ENCODE measurements at regions not wholly inside any gene's neighbourhood (a gene's known extent, or its start where the extent isn't known, plus 50 kb on each side); places are given as distances from the start of the nearest gene placed in this dataset.

DNA sequence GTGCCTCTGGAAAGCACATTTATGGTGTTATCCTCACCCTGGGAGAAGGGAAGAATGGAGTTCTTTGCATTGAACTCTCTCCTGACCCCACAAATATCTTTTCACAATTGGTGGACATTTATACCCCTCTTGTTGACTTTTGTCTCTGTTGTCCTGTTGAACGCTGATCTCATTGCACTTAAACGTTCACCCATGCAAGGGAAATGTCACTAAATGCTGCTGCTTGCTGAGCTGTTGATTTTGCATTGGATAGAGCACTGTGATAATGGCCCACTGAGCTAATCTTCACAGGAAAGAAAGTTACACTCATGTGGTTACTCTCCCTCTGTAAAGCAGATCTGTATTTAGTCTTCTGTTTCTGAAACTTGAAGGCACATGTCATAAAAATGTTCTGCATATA is 133.4 kb downstream of the FZD1 start:
- Histone ChIP-seq H3K79me2 (ENCODE audit: control insufficient read depth, insufficient read depth, low read length) (no peaks in the 10 kb centered on the region), H3K4me1 (ENCODE audit: control insufficient read depth, insufficient read depth, low read length) (no peaks in the 10 kb centered on the region), H3K4me2 (ENCODE audit: control insufficient read depth, insufficient read depth) (no peak overlapping the region), H3K4me3 (no peak overlapping the region), H2AFZ (ENCODE audit: control insufficient read depth, low read depth, low read length) (no peak overlapping the region), H3K9ac (ENCODE audit: control insufficient read depth, insufficient read depth, low read length) (no peak overlapping the region), H3K27me3 (replicated peaks in 1 of 2; ENCODE audit: control insufficient read depth in 2 of 2, insufficient read depth in 2 of 2, low read length in 1 of 2) (no peaks in the 10 kb centered on the region), H3K27ac (ENCODE audit: control insufficient read depth, insufficient read depth) (no peak overlapping the region), H3K9me3 (replicated peaks; ENCODE audit: control insufficient read depth, insufficient read depth, low read length) (no peaks in the 10 kb centered on the region), H3K36me3 (ENCODE audit: control insufficient read depth in 2 of 2, insufficient read depth in 2 of 2, low read length in 1 of 2) (no peaks in the 10 kb centered on the region), H4K20me1 (ENCODE audit: control insufficient read depth, insufficient read depth) (no peaks in the 10 kb centered on the region)
- CTCF ChIA-PET = no interaction called here
- RAD21 ChIA-PET (ENCODE audit: unreplicated experiment) = no interaction called here
- POLR2A ChIA-PET = no interaction called here
- ATAC-seq = no peak
- SMC1A ChIA-PET (ENCODE audit: uncharacterized antibody, unreplicated experiment) = no interaction called here
- no peak for FAIRE-seq
- WGBS (ENCODE audit: insufficient coverage, insufficient replicate concordance, low lambda C conversion rate, missing lambda C conversion rate) = 2% methylated on average over 2 of the region's 2 CpGs
- BruUV-seq (replicated peaks) = no TSS peak
- TF ChIP-seq FOXK2 (IDR thresholded peaks at IDR 0.05) = no peak
- TF ChIP-seq PRDM15 (CRISPR knock-in tag; IDR thresholded peaks at IDR 0.05) = no peak
- no peak for TF ChIP-seq MXI1 (IDR thresholded peaks at IDR 0.05; ENCODE audit: low read depth, low read length)
- TF ChIP-seq CBX5 (IDR thresholded peaks at IDR 0.05; ENCODE audit: low read depth) = no peak
- no peak for TF ChIP-seq ZNF384 (IDR thresholded peaks at IDR 0.05; ENCODE audit: borderline replicate concordance, low read depth, low read length)
- DNase-seq (ENCODE audit: low read depth, low spot score) = no peak
- in situ Hi-C loops (cut with MboI) = no loop called here
- intact Hi-C loops (cut with micrococcal nuclease; ENCODE audit: unreplicated experiment) = no loop called here

GRCh38 chr7:91398341-91398740 is 134.1 kb downstream of the FZD1 start:
- no TSS peak for BruUV-seq (replicated peaks)
- CTCF ChIA-PET = no interaction called here
- FAIRE-seq (no peak), DNase-seq (ENCODE audit: low read depth, low spot score) (no peak), ATAC-seq (no peak)
- WGBS (ENCODE audit: insufficient coverage, insufficient replicate concordance, low lambda C conversion rate, missing lambda C conversion rate) = 31% methylated on average over 2 of the region's 2 CpGs
- no peaks in the 10 kb centered on the region for H3K9me3 ChIP-seq (replicated peaks; ENCODE audit: control insufficient read depth, insufficient read depth, low read length)
- no peak overlapping the region for H3K4me2 ChIP-seq (ENCODE audit: control insufficient read depth, insufficient read depth)
- H3K4me3 ChIP-seq = no peak overlapping the region
- RAD21 ChIA-PET (ENCODE audit: unreplicated experiment) = no interaction called here
- POLR2A ChIA-PET = no interaction called here
- no peaks in the 10 kb centered on the region for H3K27me3 ChIP-seq (replicated peaks in 1 of 2; ENCODE audit: control insufficient read depth in 2 of 2, insufficient read depth in 2 of 2, low read length in 1 of 2)
- H3K36me3 ChIP-seq (ENCODE audit: control insufficient read depth in 2 of 2, insufficient read depth in 2 of 2, low read length in 1 of 2) = no peaks in the 10 kb centered on the region
- no peak overlapping the region for H3K9ac ChIP-seq (ENCODE audit: control insufficient read depth, insufficient read depth, low read length)
- H3K4me1 ChIP-seq (ENCODE audit: control insufficient read depth, insufficient read depth, low read length) = no peaks in the 10 kb centered on the region
- H3K79me2 ChIP-seq (ENCODE audit: control insufficient read depth, insufficient read depth, low read length) = no peaks in the 10 kb centered on the region
- intact Hi-C loops (cut with micrococcal nuclease; ENCODE audit: unreplicated experiment) (no loop called here), in situ Hi-C loops (cut with MboI) (no loop called here)
- no peak for TF ChIP-seq ZNF24 (IDR thresholded peaks at IDR 0.05)
- no peak for TF ChIP-seq MEF2B (IDR thresholded peaks at IDR 0.05; ENCODE audit: partially characterized antibody, poor library complexity, severe bottlenecking)
- H4K20me1 ChIP-seq (ENCODE audit: control insufficient read depth, insufficient read depth) = no peaks in the 10 kb centered on the region
- SMC1A ChIA-PET (ENCODE audit: uncharacterized antibody, unreplicated experiment) = no interaction called here
- no peak overlapping the region for H3K27ac ChIP-seq (ENCODE audit: control insufficient read depth, insufficient read depth)
- H2AFZ ChIP-seq (ENCODE audit: control insufficient read depth, low read depth, low read length) = no peak overlapping the region
